HL-60 (cell line): ENCODE measurements at regions not wholly inside any gene's neighbourhood (a gene's known extent, or its start where the extent isn't known, plus 50 kb on each side); places are given as distances from the start of the nearest gene placed in this dataset.

Experiments used
- CTCF ChIP-seq: IDR thresholded peaks from one replicate; pipeline ENCODE4 v1.5.1; 2011; ENCODE audit warnings: low read length, control low read depth, inconsistent platforms; ENCODE audit not compliant: insufficient read depth
- GABPA ChIP-seq: IDR thresholded peaks from 2 replicates; pipeline ENCODE4 v1.6.1; 2012; ENCODE audit warnings: low read depth
- REST ChIP-seq: IDR thresholded peaks from 2 replicates; pipeline ENCODE4 v1.6.1; 2012; ENCODE audit warnings: low read depth; ENCODE audit not compliant: insufficient replicate concordance

GRCh38 chr6:166252601-166253000 lies 55.6 kb downstream of the PRR18 start:
- TF ChIP-seq CTCF, result no peak
- TF ChIP-seq GABPA, result no peak
- no peak for TF ChIP-seq REST
